GM10248 (cell line): ENCODE measurements at regions not wholly inside any gene's neighbourhood (a gene's known extent, or its start where the extent isn't known, plus 50 kb on each side); places are given as distances from the start of the nearest gene placed in this dataset.

Experiments used
- CTCF ChIA-PET: fragments of 300-600 bp; sonication (Branson Sonifier 250); formaldehyde crosslinking; extraction: SDS; loops from one replicate; lab custom pipeline; 2021; ENCODE audit warnings: antibody characterized with exemption; lab: Yijun Ruan, JAX
- POLR2A ChIA-PET: fragments of 350-650 bp; sonication (Branson Sonifier 250); formaldehyde crosslinking; extraction: SDS; loops from one replicate; lab custom pipeline; 2020; ENCODE audit warnings: antibody characterized with exemption; lab: Yijun Ruan, JAX
- DNase-seq: peaks from one replicate; pipeline ENCODE4 v3.0.0; 2012; ENCODE audit errors: extremely low spot score
- TF ChIP-seq, protein P1 (sequence below): IDR thresholded peaks from 2 replicates; pipeline ENCODE4 v1.5.1; 2012; ENCODE audit warnings: mild to moderate bottlenecking, low read depth; ENCODE audit errors: extremely low read depth, missing control alignments, control extremely low read depth

DNA sequence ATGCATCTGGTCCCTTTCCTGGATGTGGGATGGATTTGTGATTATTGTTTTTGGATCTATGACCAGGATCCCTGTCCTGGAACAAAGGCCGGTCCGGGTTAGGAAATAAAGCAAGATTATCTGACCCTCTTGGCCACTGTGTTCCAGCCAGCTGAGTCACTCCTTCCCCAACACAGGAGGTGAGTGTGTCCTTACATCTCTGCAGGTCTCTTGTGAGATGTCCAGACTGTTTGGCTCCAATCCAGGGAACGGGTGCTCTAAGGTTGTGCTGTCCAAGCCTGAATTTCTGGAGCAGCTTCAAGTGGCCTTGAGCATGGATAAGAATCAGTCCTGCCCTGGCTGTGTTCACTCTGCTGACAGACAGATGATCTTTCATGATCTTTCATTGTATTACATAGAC is 136.5 kb upstream of the CCL2 start:
- CTCF ChIA-PET = no interaction called here
- no peak for DNase-seq
- TF ChIP-seq, protein P1, sequence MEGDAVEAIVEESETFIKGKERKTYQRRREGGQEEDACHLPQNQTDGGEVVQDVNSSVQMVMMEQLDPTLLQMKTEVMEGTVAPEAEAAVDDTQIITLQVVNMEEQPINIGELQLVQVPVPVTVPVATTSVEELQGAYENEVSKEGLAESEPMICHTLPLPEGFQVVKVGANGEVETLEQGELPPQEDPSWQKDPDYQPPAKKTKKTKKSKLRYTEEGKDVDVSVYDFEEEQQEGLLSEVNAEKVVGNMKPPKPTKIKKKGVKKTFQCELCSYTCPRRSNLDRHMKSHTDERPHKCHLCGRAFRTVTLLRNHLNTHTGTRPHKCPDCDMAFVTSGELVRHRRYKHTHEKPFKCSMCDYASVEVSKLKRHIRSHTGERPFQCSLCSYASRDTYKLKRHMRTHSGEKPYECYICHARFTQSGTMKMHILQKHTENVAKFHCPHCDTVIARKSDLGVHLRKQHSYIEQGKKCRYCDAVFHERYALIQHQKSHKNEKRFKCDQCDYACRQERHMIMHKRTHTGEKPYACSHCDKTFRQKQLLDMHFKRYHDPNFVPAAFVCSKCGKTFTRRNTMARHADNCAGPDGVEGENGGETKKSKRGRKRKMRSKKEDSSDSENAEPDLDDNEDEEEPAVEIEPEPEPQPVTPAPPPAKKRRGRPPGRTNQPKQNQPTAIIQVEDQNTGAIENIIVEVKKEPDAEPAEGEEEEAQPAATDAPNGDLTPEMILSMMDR = no peak
- POLR2A ChIA-PET = no interaction called here

DNA sequence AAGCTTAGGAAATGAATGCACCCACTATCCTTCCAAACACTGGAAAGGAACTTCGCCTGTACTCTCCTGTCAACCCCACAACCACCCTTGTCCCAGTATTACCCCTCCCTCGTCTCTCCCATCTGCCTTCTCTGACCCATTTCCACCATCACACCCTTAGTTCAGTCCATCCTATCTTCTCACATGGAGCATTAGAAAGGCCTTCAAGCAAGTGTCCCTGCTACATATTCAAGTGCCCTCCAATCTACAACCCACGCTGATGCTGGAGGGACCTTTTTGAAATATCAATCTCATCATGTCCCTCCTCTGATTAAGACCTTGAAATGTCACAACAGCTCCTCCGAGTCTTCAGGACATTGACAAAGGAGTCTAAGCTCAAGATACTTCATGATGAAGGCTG is 133.8 kb upstream of the CCL2 start:
- CTCF ChIA-PET = no interaction called here
- TF ChIP-seq, protein P1 = no peak
- DNase-seq = no peak

DNA sequence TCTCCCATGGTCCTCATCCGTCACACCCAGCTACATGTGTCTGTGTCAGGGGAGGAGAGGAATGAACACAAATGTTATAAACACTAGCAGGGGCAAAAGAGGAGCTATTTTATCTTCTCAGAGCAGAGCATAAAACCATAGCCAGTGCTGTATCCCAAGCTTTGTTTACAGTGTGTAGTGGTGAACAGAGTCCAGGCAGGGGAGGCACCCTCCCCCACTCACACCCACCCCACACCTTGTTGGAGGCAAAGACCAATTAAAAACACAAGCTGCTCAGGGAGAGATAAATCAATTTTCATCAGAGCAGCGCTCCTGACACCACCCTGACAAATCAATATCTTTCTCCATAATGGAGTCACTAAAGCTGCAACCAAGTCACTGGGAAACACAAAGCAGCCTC is 132.6 kb upstream of the CCL2 start:
- TF ChIP-seq, protein P1 = no peak
- no peak for DNase-seq
- ChIA-PET POLR2A (interaction anchor here (0.6 kb wide), 1 partner anchor 887 kb away, joined by 5 read pairs; no protein-coding TSS in a partner anchor), CTCF (interaction anchor here (1.2 kb wide), 1 partner anchor 53 kb away, joined by 3 read pairs; no protein-coding TSS in a partner anchor)

More for the DNA sequence above, 133.8 kb upstream of the CCL2 start:
- POLR2A ChIA-PET = no interaction called here

DNA sequence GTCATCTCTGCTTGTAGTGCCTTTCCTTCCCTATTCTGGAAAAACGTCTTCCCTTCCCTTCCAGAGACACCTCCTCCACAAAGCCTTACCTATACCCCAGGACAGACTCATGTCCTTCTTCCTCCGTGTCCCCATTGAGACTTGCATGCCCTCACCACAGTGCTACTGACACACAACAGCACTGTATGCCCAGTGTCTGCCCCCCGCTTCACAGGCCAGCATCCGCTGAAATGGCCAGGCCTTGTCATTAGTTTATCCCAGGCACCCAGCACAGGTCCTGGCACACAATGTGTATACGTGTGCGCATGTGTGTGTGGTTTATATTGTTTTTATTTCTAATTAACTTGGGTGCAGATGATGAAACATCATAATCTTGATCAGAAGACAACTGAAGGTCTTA is 130.1 kb upstream of the CCL2 start:
- TF ChIP-seq, protein P1 = no peak
- ChIA-PET CTCF (no interaction called here), POLR2A (no interaction called here)
- DNase-seq = no peak

DNA sequence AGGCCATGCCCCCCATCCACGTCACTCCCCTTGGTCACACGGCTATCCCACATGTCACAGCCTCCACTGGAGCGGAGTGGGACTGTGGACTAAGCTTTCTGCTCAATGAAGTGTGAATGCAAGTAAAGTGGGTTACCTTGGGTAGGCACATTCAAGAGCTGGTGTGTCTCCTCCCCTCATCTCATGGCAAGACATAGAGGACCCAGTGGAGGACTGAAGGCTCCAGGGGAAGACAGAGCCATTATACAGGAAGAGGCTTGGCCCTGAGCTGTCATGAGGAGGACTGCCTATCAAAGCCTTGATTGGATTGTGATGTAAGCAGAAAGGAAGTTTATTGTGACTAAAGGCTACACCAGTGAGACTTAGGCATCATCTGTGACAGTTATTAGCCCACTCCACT is 129.2 kb upstream of the CCL2 start:
- TF ChIP-seq, protein P1 = no peak
- CTCF ChIA-PET = interaction anchor here (1.2 kb wide), 1 partner anchor 36 kb away, joined by 3 read pairs; no protein-coding TSS in a partner anchor
- POLR2A ChIA-PET = no interaction called here
- no peak for DNase-seq

DNA sequence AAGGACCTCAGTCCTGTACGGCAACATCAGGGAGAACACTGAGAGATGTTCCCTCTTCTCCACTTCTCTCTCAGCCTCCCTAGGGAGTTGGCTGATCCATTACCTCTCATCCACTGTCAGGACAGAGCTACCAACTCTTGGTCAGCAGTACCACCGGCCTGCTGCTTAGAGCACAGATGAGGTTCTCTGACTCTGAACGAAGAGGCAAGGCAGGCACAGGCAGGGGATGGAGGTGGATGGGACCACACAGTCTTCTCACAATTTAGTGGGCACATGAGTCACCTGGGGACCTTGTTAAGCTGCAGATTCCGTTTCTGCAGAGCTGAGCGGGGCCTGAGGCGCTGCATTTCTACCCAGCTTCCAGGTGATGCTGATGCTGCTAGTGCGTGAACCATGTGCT is 128.6 kb upstream of the CCL2 start:
- CTCF ChIA-PET = interaction anchor here (1.2 kb wide), 1 partner anchor 36 kb away, joined by 3 read pairs; no protein-coding TSS in a partner anchor
- POLR2A ChIA-PET = no interaction called here
- no peak for DNase-seq

More for the DNA sequence above, 128.6 kb upstream of the CCL2 start:
- TF ChIP-seq, protein P1 = no peak
